K562 (cell line): ENCODE measurements at regions not wholly inside any gene's neighbourhood (a gene's known extent, or its start where the extent isn't known, plus 50 kb on each side); places are given as distances from the start of the nearest gene placed in this dataset.

Experiments used
- ATAC-seq: fragments of 200-7000 bp; cut with Tn5 transposase; 3 replicates; pipeline ENCODE4 v1.9.1; 2020; ENCODE audit warnings: moderate library complexity
- BruUV-seq: library from RNA; stranded (reverse); fragments of 400-500 nt; replicated peaks from 2 replicates; lab custom pipeline; 2021; lab: Mats Ljungman, UMichigan
- CTCF ChIA-PET: fragments of 300-600 bp; formaldehyde crosslinking; extraction: SDS; loops from one replicate; lab custom pipeline; 2021; ENCODE audit warnings: low intra/inter-chr PET ratio; lab: Yijun Ruan, JAX
- POLR2A ChIA-PET: fragments of 300-600, 350-650 bp; sonication (Branson Sonifier 250); formaldehyde crosslinking; extraction: SDS; loops from one replicate; lab custom pipeline; 2021; ENCODE audit warnings: antibody characterized with exemption, inconsistent platforms; lab: Yijun Ruan, JAX
- DNase-seq, 4 experiments: peaks; one replicate each; pipeline versions ENCODE4 v3.0.0 to v3.0.0-alpha.2; 2011 to 2018; ENCODE audit warnings: low spot score in 3 of 4, mixed read lengths in 3 of 4; ENCODE audit errors: extremely low read depth in 1 of 4
- FAIRE-seq: peaks from 2 replicates; lab custom pipeline; 2011; peaks lifted over from hg19 to GRCh38; lab: Jason Lieb, UNC
- H2AFZ ChIP-seq: 2 replicates; pipeline ENCODE4 v1.6.0; 2011; ENCODE audit warnings: low read depth, low read length, control low read depth, inconsistent platforms
- H3K27ac ChIP-seq: fragments of 200-600 bp; 3 replicates; pipeline ENCODE4 v1.8.0; 2011; ENCODE audit warnings: low read depth, mild to moderate bottlenecking, control low read depth, inconsistent platforms, low read length, moderate library complexity, mixed read lengths; ENCODE audit errors: extremely low read depth
- H3K27me3 ChIP-seq, 2 experiments: fragments of 300-600 bp in 1 of 2; 2 replicates in 1 of 2; 3 replicates in 1 of 2; pipeline versions ENCODE4 v1.6.0 to v1.8.0; 2011; ENCODE audit warnings: inconsistent platforms in 2 of 2, low read length in 2 of 2, mild to moderate bottlenecking in 1 of 2, mixed read lengths in 1 of 2, moderate library complexity in 1 of 2; ENCODE audit not compliant: control insufficient read depth in 2 of 2, insufficient read depth in 2 of 2
- H3K36me3 ChIP-seq: fragments of 300-600 bp; 3 replicates; pipeline ENCODE4 v1.8.0; 2011; ENCODE audit warnings: mild to moderate bottlenecking, low read length, inconsistent platforms; ENCODE audit not compliant: control insufficient read depth, insufficient read depth
- H3K4me1 ChIP-seq, 2 experiments: fragments of 200-600 bp in 1 of 2; replicated peaks in 1 of 2; 2 replicates in 1 of 2; 3 replicates in 1 of 2; pipeline versions ENCODE4 v1.5.1 to v1.8.0; 2011; ENCODE audit warnings: inconsistent platforms in 2 of 2, low read length in 2 of 2, mild to moderate bottlenecking in 1 of 2, mixed read lengths in 1 of 2, moderate library complexity in 1 of 2; ENCODE audit not compliant: control insufficient read depth in 2 of 2, insufficient read depth in 2 of 2
- H3K4me2 ChIP-seq: 2 replicates; pipeline ENCODE4 v1.6.1; 2011; ENCODE audit warnings: low read length, control low read depth, inconsistent platforms, mixed read lengths; ENCODE audit not compliant: insufficient read depth
- H3K4me3 ChIP-seq: fragments of 200-600 bp; sonication (generic), shearing (Covaris generic); 2 replicates; pipeline ENCODE4 v1.5.1; 2016; ENCODE audit warnings: control low read depth, inconsistent platforms
- H3K79me2 ChIP-seq: fragments of 200-600 bp; 3 replicates; pipeline ENCODE4 v1.8.0; 2011; ENCODE audit warnings: low read length, inconsistent platforms; ENCODE audit not compliant: control insufficient read depth, insufficient read depth
- H3K9ac ChIP-seq, 2 experiments: 2 replicates each; pipeline versions ENCODE4 v1.6.0 to v1.6.1; 2011; ENCODE audit warnings: low read depth in 2 of 2, low read length in 2 of 2, control low read depth in 1 of 2, inconsistent platforms in 1 of 2, mild to moderate bottlenecking in 1 of 2, mixed read lengths in 1 of 2; ENCODE audit not compliant: insufficient read depth in 1 of 2
- H3K9me1 ChIP-seq: one replicate; pipeline ENCODE4 v1.6.0; 2011; ENCODE audit warnings: inconsistent platforms, mild to moderate bottlenecking, low read length, moderate library complexity; ENCODE audit not compliant: control insufficient read depth, insufficient read depth
- H3K9me3 ChIP-seq: replicated peaks from 2 replicates; pipeline ENCODE4 v1.5.1; 2011; ENCODE audit warnings: low read depth, low read length, inconsistent platforms; ENCODE audit not compliant: control insufficient read depth, insufficient read depth
- H4K20me1 ChIP-seq: replicated peaks from 2 replicates; pipeline ENCODE4 v1.6.1; 2011; ENCODE audit warnings: low read length, inconsistent platforms, mixed read lengths; ENCODE audit not compliant: control insufficient read depth, insufficient read depth
- AFF1 ChIP-seq, 2 experiments: fragments of 450-650 bp; IDR thresholded peaks; 2 replicates each; pipeline ENCODE4 v1.6.1; 2018; ENCODE audit warnings: mild to moderate bottlenecking in 2 of 2, low read depth in 1 of 2; ENCODE audit not compliant: partially characterized antibody in 2 of 2
- CREB1 ChIP-seq, 2 experiments: sonication (generic) in 1 of 2; formaldehyde crosslinking in 1 of 2; IDR thresholded peaks; 2 replicates each; pipeline versions ENCODE4 v1.6.1 to v1.8.0; 2012 to 2022; ENCODE audit warnings: inconsistent platforms in 1 of 2, mild to moderate bottlenecking in 1 of 2, missing genetic modification reagents in 1 of 2, moderate library complexity in 1 of 2
- CTCF ChIP-seq, 3 experiments: IDR thresholded peaks in 2 of 3; conservative IDR thresholded peaks in 1 of 3; 2 replicates each; pipeline ENCODE4 v1.5.1; 2011 to 2012; ENCODE audit warnings: low read length in 3 of 3, mild to moderate bottlenecking in 3 of 3, control low read depth in 2 of 3, improper control_type of control experiment in 1 of 3, inconsistent platforms in 1 of 3, low read depth in 1 of 3, mixed read lengths in 1 of 3, moderate library complexity in 1 of 3; ENCODE audit not compliant: insufficient read depth in 2 of 3
- HMGXB4 ChIP-seq: sonication (generic); formaldehyde crosslinking; IDR thresholded peaks from 2 replicates; pipeline ENCODE4 v1.8.1; 2023; ENCODE audit warnings: mild to moderate bottlenecking, missing genetic modification reagents
- POLR2G ChIP-seq: fragments of 200-400 bp; formaldehyde crosslinking; IDR thresholded peaks from 2 replicates; pipeline ENCODE4 v1.6.1; 2017; ENCODE audit warnings: low read depth, mild to moderate bottlenecking, antibody characterized with exemption, low read length, moderate library complexity
- PYGO2 ChIP-seq: fragments of 450-650 bp; IDR thresholded peaks from 2 replicates; pipeline ENCODE4 v1.6.1; 2016; ENCODE audit warnings: mild to moderate bottlenecking, missing genetic modification characterization, moderate library complexity, missing compliant biosample characterization
- RHOXF2B ChIP-seq: fragments of 250-450 bp; sonication (Bioruptor Pico); conservative IDR thresholded peaks from 2 replicates; pipeline ENCODE4 v1.5.1; 2021
- ZBTB17 ChIP-seq: fragments of 450-650 bp; formaldehyde crosslinking; IDR thresholded peaks from 2 replicates; pipeline ENCODE4 v1.4.0; 2020; ENCODE audit warnings: mild to moderate bottlenecking
- ZNF197 ChIP-seq: fragments of 200-800 bp; sonication (Bioruptor generic); IDR thresholded peaks from 2 replicates; pipeline ENCODE4 v1.6.1; 2016; ENCODE audit warnings: low read depth, missing genetic modification characterization, missing compliant biosample characterization
- ZNF224 ChIP-seq: sonication (generic); formaldehyde crosslinking; IDR thresholded peaks from 2 replicates; pipeline ENCODE4 v1.8.0; 2022; ENCODE audit warnings: mild to moderate bottlenecking, missing genetic modification reagents
- ZNF324 ChIP-seq: fragments of 250-450 bp; sonication (Bioruptor Pico); IDR thresholded peaks from 2 replicates; pipeline ENCODE4 v1.4.0; 2020; ENCODE audit warnings: mild to moderate bottlenecking
- ZNF354B ChIP-seq: fragments of 250-450 bp; sonication (Bioruptor Pico); IDR thresholded peaks from 2 replicates; pipeline ENCODE4 v1.4.0; 2020
- ZNF507 ChIP-seq: conservative IDR thresholded peaks from 2 replicates; pipeline ENCODE4 v1.6.1; 2017; ENCODE audit warnings: missing genetic modification characterization, missing compliant biosample characterization
- ZNF668 ChIP-seq: fragments of 250-450 bp; sonication (Bioruptor Pico); IDR thresholded peaks from 2 replicates; pipeline ENCODE4 v1.8.0; 2022; ENCODE audit warnings: mild to moderate bottlenecking, inconsistent platforms
- ZSCAN32 ChIP-seq: fragments of 450-650 bp; formaldehyde crosslinking; IDR thresholded peaks from 2 replicates; pipeline ENCODE4 v1.4.0; 2020; ENCODE audit warnings: mild to moderate bottlenecking, moderate library complexity
- WGBS: fragments of 100-300 bp; shearing (Covaris generic); methylation state at CpG from one replicate; pipeline ENCODE4 v1.1.6; 2016; ENCODE audit warnings: low coverage, mixed read lengths; ENCODE audit not compliant: insufficient coverage; ENCODE audit errors: missing lambda C conversion rate; 5-methylcytosine and 5-hydroxymethylcytosine counted together
- in situ Hi-C: fragments of 300-500 bp; cut with MboI; formaldehyde crosslinking; loops from 4 replicates; pipeline ENCODE4 v1.15.0; 2018; ENCODE audit warnings: inconsistent platforms, mixed read lengths
- intact Hi-C: fragments of 100-400 bp; cut with micrococcal nuclease; formaldehyde crosslinking; loops from 2 replicates; pipeline ENCODE4 v1.14.2; 2022

- no peak for TF ChIP-seq ZNF324 (CRISPR knock-in tag)
- TF ChIP-seq CTCF (IDR thresholded peaks at IDR 0.05 in 2 of 3, conservative IDR thresholded peaks at IDR 0.05 in 1 of 3; ENCODE audit: insufficient read depth in 2 of 3, low read depth in 1 of 3, low read length in 3 of 3), result no peak
- TF ChIP-seq ZNF224, result no peak
- TF ChIP-seq RHOXF2B (CRISPR knock-in tag), result no peak
- no peak for TF ChIP-seq ZNF197 (CRISPR knock-in tag)
- no peak for TF ChIP-seq ZNF354B (CRISPR knock-in tag)
- no peak for TF ChIP-seq CREB1 (IDR thresholded peaks at IDR 0.05)
- no peak for TF ChIP-seq CREB1 (CRISPR knock-in tag; IDR thresholded peaks at IDR 0.05)
- TF ChIP-seq PYGO2, result no peak
- no peak for TF ChIP-seq POLR2G
- TF ChIP-seq ZNF668 (CRISPR knock-in tag), result no peak
- TF ChIP-seq ZSCAN32 (CRISPR knock-in tag), result no peak
- no peak for TF ChIP-seq ZNF507 (tag)
- no peak for TF ChIP-seq ZBTB17 (CRISPR knock-in tag)
- TF ChIP-seq AFF1 (IDR thresholded peaks at IDR 0.05; ENCODE audit: low read depth in 1 of 2, partially characterized antibody in 2 of 2), result no peak
- TF ChIP-seq HMGXB4 (CRISPR knock-in tag), result no peak
- in situ Hi-C loops (loop anchor here (25.0 kb wide), 1 partner anchor 106 kb away; no protein-coding TSS in a partner anchor), intact Hi-C loops (no loop called here)
- peaks cover 0 to 13% of the 10 kb centered on the region in 2 experiments; a peak in 1 of 5 replicates for H3K27me3 ChIP-seq
- no peak overlapping the region for H2AFZ ChIP-seq
- H3K4me2 ChIP-seq, result no peak overlapping the region
- ATAC-seq, result no peak
- no peaks in the 10 kb centered on the region for H3K79me2 ChIP-seq
- no peak for FAIRE-seq
- no peak for DNase-seq
- ChIA-PET POLR2A (no interaction called here), CTCF (no interaction called here)
- no peaks in the 10 kb centered on the region for H3K9me3 ChIP-seq
- H3K36me3 ChIP-seq, result no peaks in the 10 kb centered on the region
- no peak overlapping the region for H3K4me3 ChIP-seq
- no peaks in the 10 kb centered on the region for H3K4me1 ChIP-seq
- H3K9ac ChIP-seq, result no peak overlapping the region
- H3K27ac ChIP-seq, result no peak overlapping the region
- H4K20me1 ChIP-seq, result no peaks in the 10 kb centered on the region
- H3K9me1 ChIP-seq, result no peaks in the 10 kb centered on the region
- no TSS peak for BruUV-seq
- WGBS, result 0% methylated on average over 1 of the region's 1 CpG
Observed at GRCh38 chr10:116792817-116793216, 50.5 kb upstream of the HSPA12A start.
